NT2/D1 (cell line): ENCODE measurements at regions not wholly inside any gene's neighbourhood (a gene's known extent, or its start where the extent isn't known, plus 50 kb on each side); places are given as distances from the start of the nearest gene placed in this dataset.

Experiments used
- SUZ12 ChIP-seq: IDR thresholded peaks from 2 replicates; pipeline ENCODE4 v1.6.1; 2011; ENCODE audit not compliant: insufficient read length, insufficient read depth; ENCODE audit errors: extremely low read depth
- ZNF274 ChIP-seq: IDR thresholded peaks from 2 replicates; pipeline ENCODE4 v1.6.1; 2011; ENCODE audit warnings: mild to moderate bottlenecking, low read depth, low read length

DNA sequence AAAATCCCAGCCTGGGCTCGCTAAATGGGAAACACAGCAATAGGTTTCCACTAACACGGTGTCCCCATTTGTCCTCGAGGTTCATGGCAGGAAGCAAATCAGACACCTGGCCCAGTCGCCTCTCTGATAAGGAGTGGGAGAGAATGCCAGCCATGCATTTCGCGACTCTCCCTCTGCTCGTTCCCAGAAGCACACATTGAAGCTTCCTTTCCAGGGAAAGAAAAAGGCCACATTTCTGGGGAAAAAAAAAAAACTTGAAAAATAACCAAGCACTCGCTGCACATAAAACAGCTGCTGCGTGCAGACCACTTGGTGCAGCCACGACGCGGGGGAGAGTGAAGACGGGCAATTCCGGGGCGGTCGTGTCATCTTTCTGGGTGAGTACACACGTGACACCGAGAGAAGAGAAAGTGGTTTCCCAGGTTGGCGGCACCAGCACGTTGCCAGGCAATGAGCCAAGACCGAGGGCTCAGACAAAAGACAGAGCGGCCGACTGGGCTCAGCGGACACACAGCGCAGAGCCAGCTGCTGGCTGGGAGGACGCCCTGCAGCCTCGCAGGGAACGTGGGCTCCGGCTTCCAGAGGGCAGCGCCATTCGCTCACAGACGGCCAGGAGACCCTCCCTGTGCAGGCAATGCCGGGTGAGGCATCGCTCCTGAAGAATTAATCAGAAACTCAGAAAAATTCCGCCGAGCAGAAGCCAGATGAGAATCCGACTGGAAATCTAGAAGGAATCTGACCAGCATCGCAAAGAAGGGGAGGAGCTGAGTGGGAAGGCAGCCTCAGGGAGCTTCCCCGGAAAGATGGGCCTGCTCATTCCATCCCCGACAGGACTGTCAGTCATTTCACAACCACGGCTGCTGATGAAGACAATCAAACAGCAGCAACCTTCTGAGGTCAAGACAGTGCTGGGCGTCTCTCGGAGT, 83.2 kb upstream of the IRS2 start:
- TF ChIP-seq ZNF274 (no peak), SUZ12 (no peak)
